GM23248 (cell line): ENCODE measurements at regions not wholly inside any gene's neighbourhood (a gene's known extent, or its start where the extent isn't known, plus 50 kb on each side); places are given as distances from the start of the nearest gene placed in this dataset.

Experiments
- EZH2 ChIP-seq: fragments of 200-600 bp; sonication (generic); IDR thresholded peaks from 2 replicates; pipeline ENCODE4 v1.6.1; 2018; ENCODE audit warnings: antibody characterized with exemption, mild to moderate bottlenecking; ENCODE audit not compliant: insufficient read depth, poor library complexity, severe bottlenecking
- EZH2phosphoT487 ChIP-seq: fragments of 200-600 bp; sonication (generic); IDR thresholded peaks from 2 replicates; pipeline ENCODE4 v1.6.1; 2018; ENCODE audit warnings: antibody characterized with exemption, moderate library complexity, mild to moderate bottlenecking, low read depth; ENCODE audit not compliant: insufficient read depth

DNA sequence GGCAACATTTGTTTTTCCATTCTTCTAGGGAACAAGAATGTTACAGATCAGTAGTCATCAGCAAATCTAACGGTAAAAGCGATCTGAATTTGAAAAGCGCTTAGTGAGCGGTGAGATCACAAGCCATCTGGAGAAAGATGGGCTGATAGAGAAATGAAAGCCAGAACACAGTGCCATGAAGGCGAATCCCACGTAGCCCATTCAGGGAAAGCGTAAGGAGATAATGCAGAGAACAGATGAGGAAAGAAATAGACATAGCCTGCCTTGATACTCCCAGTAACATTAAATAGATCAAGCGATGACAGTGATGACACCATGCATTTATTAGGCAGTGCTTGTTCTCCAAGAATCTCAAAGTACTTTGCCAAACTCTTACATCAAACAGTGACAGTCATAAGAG is 183.1 kb upstream of the PSMD7 start:
- no peak for TF ChIP-seq EZH2
- no peak for TF ChIP-seq EZH2phosphoT487
